K562 (cell line): ENCODE measurements at regions not wholly inside any gene's neighbourhood (a gene's known extent, or its start where the extent isn't known, plus 50 kb on each side); places are given as distances from the start of the nearest gene placed in this dataset.

Experiments used
- AFF4 ChIP-seq: sonication (generic); formaldehyde crosslinking; IDR thresholded peaks from 2 replicates; pipeline ENCODE4 v1.8.0; 2023; ENCODE audit warnings: mild to moderate bottlenecking, missing genetic modification reagents
- MXD1 ChIP-seq: fragments of 250-450 bp; sonication (Bioruptor Pico); IDR thresholded peaks from 2 replicates; pipeline ENCODE4 v1.8.0; 2021; ENCODE audit warnings: borderline replicate concordance, mild to moderate bottlenecking, moderate library complexity; ENCODE audit not compliant: poor library complexity, severe bottlenecking
- RBM15 ChIP-seq: fragments of 200-400 bp; formaldehyde crosslinking; IDR thresholded peaks from 2 replicates; pipeline ENCODE4 v1.6.1; 2018; ENCODE audit warnings: mild to moderate bottlenecking, low read length, moderate library complexity; ENCODE audit not compliant: insufficient read depth
- RCOR1 ChIP-seq, 2 experiments: IDR thresholded peaks; 2 replicates each; pipeline ENCODE4 v1.6.1; 2012; ENCODE audit warnings: low read depth in 2 of 2, low read length in 2 of 2, borderline replicate concordance in 1 of 2, improper control_type of control experiment in 1 of 2
- TBL1XR1 ChIP-seq, 2 experiments: IDR thresholded peaks; 2 replicates each; pipeline ENCODE4 v1.6.1; 2012; ENCODE audit warnings: improper control_type of control experiment in 2 of 2, low read length in 2 of 2, mild to moderate bottlenecking in 1 of 2
- U2AF2 ChIP-seq: fragments of 200-400 bp; formaldehyde crosslinking; optimal IDR thresholded peaks from 2 replicates; pipeline ENCODE3; 2017; ENCODE audit warnings: low read depth, mild to moderate bottlenecking, low read length
- ZBTB40 ChIP-seq, 2 experiments: fragments of 450-650 bp in 1 of 2; sonication (generic) in 1 of 2; formaldehyde crosslinking in 1 of 2; IDR thresholded peaks; 2 replicates each; pipeline versions ENCODE4 v1.7.1 to v1.9.0; 2016 to 2022; ENCODE audit warnings: inconsistent platforms in 1 of 2, mild to moderate bottlenecking in 1 of 2, missing genetic modification reagents in 1 of 2
- ZNF143 ChIP-seq: sonication (generic); formaldehyde crosslinking; IDR thresholded peaks from 2 replicates; pipeline ENCODE4 v1.9.0; 2022; ENCODE audit warnings: mild to moderate bottlenecking, missing genetic modification reagents
- ZNF24 ChIP-seq: fragments of 450-650 bp; IDR thresholded peaks from 2 replicates; pipeline ENCODE4 v1.6.1; 2016

GRCh38 chr22:22771696-22772377 lies 115.8 kb upstream of the IGLL5 start (continued):
- TF ChIP-seq ZBTB40 (IDR thresholded peaks at IDR 0.05) (no peak), ZBTB40 (CRISPR knock-in tag; IDR thresholded peaks at IDR 0.05) (peak; percentile 47; the same call in 1 of the 2 replicates), U2AF2 (no peak), TBL1XR1 (IDR thresholded peaks at IDR 0.05; ENCODE audit: low read length in 2 of 2) (peak in 1 of 2 experiments; percentile 23; a peak in 1 of 4 replicates), RBM15 (no peak), ZNF24 (no peak), ZNF143 (no peak), MXD1 (CRISPR knock-in tag) (no peak), AFF4 (no peak), RCOR1 (IDR thresholded peaks at IDR 0.05; ENCODE audit: borderline replicate concordance in 1 of 2, low read depth in 2 of 2, low read length in 2 of 2) (0 out of 4 replicates have a peak, but pooled peaks of 1 of the 2 experiments have one; percentile 5)
